ENCODE measurements at regions not wholly inside any gene's neighbourhood (a gene's known extent, or its start where the extent isn't known, plus 50 kb on each side); places are given as distances from the start of the nearest gene placed in this dataset.
A peak's percentile ranks its signal among the peaks of the same experiment; 100 is the strongest.

GRCh38 chr6:4242601-4243000 is 107.2 kb upstream of the ECI2 start:
- 91% methylated on average over 4 of the region's 4 CpGs for WGBS
- TF ChIP-seq CTCF (IDR thresholded peaks at IDR 0.05), result no peak
- no peak for TF ChIP-seq EP300 (IDR thresholded peaks at IDR 0.05)
- TF ChIP-seq POLR2AphosphoS5 (IDR thresholded peaks at IDR 0.05), result no peak
- no peak for TF ChIP-seq POLR2A (IDR thresholded peaks at IDR 0.05; ENCODE audit: low read depth)
- H3K4me1 ChIP-seq, result no peaks in the 10 kb centered on the region
- H3K27ac ChIP-seq (replicated peaks in 1 of 4), result no peak overlapping the region
- H3K9me3 ChIP-seq, result peaks cover 0 to 9% (median 4%) of the 10 kb centered on the region in 4 donors
- no peaks in the 10 kb centered on the region for H3K36me3 ChIP-seq
- H3K4me3 ChIP-seq, result no peak overlapping the region
- DNase-seq (ENCODE audit: extremely low spot score), result peak; percentile 50
- no peaks in the 10 kb centered on the region for H3K27me3 ChIP-seq
- intact Hi-C loops (cut with DNase I), result no loop called here

- no peaks in the 10 kb centered on the region for H3K27me3 ChIP-seq
- 100% methylated on average over 2 of the region's 2 CpGs for WGBS
- peaks cover 0 to 9% (median 4%) of the 10 kb centered on the region in 4 donors for H3K9me3 ChIP-seq
- intact Hi-C loops (cut with DNase I), result no loop called here
- H3K36me3 ChIP-seq, result no peaks in the 10 kb centered on the region
- TF ChIP-seq EP300 (IDR thresholded peaks at IDR 0.05), result no peak
- no peak for TF ChIP-seq CTCF (IDR thresholded peaks at IDR 0.05)
- no peak for TF ChIP-seq POLR2A (IDR thresholded peaks at IDR 0.05; ENCODE audit: low read depth)
- TF ChIP-seq POLR2AphosphoS5 (IDR thresholded peaks at IDR 0.05), result no peak
- no peak overlapping the region for H3K27ac ChIP-seq (replicated peaks in 1 of 4)
- H3K4me3 ChIP-seq, result no peak overlapping the region
- no peaks in the 10 kb centered on the region for H3K4me1 ChIP-seq
- DNase-seq (ENCODE audit: extremely low spot score), result peak; percentile 72
Measured at GRCh38 chr6:4240148-4240547, 104.8 kb upstream of the ECI2 start.

- H3K9me3 ChIP-seq, result no peaks in the 10 kb centered on the region
- no peak for DNase-seq (ENCODE audit: extremely low spot score)
- H3K36me3 ChIP-seq, result no peaks in the 10 kb centered on the region
- intact Hi-C loops (cut with DNase I), result no loop called here
- H3K27ac ChIP-seq (replicated peaks in 1 of 4), result no peak overlapping the region
- H3K4me1 ChIP-seq, result no peaks in the 10 kb centered on the region
- no peak overlapping the region for H3K4me3 ChIP-seq
- no peaks in the 10 kb centered on the region for H3K27me3 ChIP-seq
- TF ChIP-seq POLR2AphosphoS5 (IDR thresholded peaks at IDR 0.05), result no peak
- no peak for TF ChIP-seq CTCF (IDR thresholded peaks at IDR 0.05)
- no peak for TF ChIP-seq POLR2A (IDR thresholded peaks at IDR 0.05; ENCODE audit: low read depth)
- no peak for TF ChIP-seq EP300 (IDR thresholded peaks at IDR 0.05)
- 78% methylated on average over 8 of the region's 9 CpGs for WGBS
Measured at GRCh38 chr6:4225161-4225872, 89.9 kb upstream of the ECI2 start.

GRCh38 chr6:4224067-4224978 is 88.9 kb upstream of the ECI2 start:
- WGBS, result 53% methylated on average over 9 of the region's 9 CpGs
- Histone ChIP-seq H3K36me3 (no peaks in the 10 kb centered on the region), H3K4me3 (no peak overlapping the region), H3K27ac (replicated peaks in 1 of 4) (no peak overlapping the region), H3K4me1 (no peaks in the 10 kb centered on the region), H3K9me3 (no peaks in the 10 kb centered on the region), H3K27me3 (no peaks in the 10 kb centered on the region)
- TF ChIP-seq POLR2AphosphoS5 (IDR thresholded peaks at IDR 0.05) (no peak), POLR2A (IDR thresholded peaks at IDR 0.05; ENCODE audit: low read depth) (no peak), CTCF (IDR thresholded peaks at IDR 0.05) (no peak), EP300 (IDR thresholded peaks at IDR 0.05) (no peak)
- intact Hi-C loops (cut with DNase I), result no loop called here
- DNase-seq (ENCODE audit: extremely low spot score), result no peak
